ENCODE measurements at regions not wholly inside any gene's neighbourhood (a gene's known extent, or its start where the extent isn't known, plus 50 kb on each side); places are given as distances from the start of the nearest gene placed in this dataset.

DNA sequence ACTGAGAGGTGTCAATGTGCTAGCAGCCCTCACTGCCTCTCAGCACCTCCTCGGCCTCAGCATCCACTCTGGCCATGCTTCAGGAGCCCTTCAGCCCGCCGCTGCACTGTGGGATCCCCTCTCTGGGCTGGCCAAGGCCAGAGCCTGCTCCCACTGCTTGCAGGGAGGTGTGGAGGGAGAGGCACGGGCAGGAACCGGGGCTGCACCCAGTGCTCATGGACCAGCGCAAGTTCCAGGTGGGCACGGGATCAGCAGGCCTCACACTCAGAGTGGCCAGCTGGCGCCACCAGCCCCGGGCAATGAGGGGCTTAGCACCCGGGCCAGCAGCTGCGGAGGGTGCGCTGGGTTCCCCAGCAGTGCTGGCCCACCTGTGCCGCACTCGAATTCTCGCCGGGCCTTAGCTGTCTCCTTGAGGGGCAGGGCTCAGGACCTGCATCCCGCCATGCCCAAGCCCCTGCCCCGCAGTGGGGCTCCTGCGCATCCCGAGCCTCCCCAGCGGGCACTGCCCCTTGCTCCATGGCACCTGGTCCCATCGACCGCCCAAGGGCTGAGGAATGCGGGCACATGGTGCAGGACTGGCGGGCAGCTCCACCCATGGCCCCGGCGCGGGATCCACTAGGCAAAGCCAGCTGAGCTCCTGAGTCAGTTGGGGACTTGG lies 80.4 kb upstream of the MANEA start:
- DNase-seq (ENCODE audit: low read depth) = no peak
- TF ChIP-seq, protein P1, sequence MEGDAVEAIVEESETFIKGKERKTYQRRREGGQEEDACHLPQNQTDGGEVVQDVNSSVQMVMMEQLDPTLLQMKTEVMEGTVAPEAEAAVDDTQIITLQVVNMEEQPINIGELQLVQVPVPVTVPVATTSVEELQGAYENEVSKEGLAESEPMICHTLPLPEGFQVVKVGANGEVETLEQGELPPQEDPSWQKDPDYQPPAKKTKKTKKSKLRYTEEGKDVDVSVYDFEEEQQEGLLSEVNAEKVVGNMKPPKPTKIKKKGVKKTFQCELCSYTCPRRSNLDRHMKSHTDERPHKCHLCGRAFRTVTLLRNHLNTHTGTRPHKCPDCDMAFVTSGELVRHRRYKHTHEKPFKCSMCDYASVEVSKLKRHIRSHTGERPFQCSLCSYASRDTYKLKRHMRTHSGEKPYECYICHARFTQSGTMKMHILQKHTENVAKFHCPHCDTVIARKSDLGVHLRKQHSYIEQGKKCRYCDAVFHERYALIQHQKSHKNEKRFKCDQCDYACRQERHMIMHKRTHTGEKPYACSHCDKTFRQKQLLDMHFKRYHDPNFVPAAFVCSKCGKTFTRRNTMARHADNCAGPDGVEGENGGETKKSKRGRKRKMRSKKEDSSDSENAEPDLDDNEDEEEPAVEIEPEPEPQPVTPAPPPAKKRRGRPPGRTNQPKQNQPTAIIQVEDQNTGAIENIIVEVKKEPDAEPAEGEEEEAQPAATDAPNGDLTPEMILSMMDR (IDR thresholded peaks at IDR 0.05; ENCODE audit: insufficient read depth, low read depth, low read length, missing control alignments) = no peak
- H3K4me3 ChIP-seq (ENCODE audit: low read length) = no peak overlapping the region

DNA sequence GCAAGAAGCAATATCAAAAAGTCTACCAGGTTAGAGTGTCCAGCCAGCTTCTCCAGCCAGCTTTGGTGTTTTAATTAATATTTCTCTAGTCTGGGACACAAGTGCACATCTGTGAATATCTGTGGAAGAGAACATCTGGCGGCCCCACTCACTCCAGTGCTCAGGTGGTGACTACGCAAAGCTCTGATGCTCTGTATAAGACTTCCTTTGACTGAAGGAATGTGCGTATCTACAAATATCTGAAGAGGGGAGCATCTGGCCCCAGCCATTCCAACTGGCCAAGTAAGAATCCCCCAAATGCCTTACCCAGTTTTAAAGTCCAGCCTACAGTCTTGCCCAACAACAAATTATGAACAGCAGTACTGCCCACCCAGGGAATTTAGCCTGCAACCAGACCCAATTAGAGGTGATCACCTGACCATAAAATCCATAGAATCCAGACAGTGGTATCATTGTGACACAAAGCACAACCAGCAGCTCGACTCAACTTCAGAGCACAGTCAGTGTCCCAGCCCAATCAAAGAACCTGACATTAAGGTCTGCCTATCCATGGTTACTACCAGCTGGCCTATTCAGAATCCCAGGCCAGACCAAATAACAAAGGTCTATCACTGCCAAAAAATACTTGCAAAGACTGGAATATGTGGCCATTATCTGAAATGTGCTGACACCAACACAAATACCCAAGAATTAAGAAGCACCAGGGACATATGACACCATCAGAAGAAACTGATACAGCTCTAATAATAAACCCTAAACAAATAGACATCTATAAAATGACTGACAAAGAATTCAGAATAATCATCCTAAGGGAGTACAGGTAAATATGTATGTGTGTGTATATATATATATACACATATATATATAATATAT lies 76.1 kb upstream of the MANEA start:
- no peak overlapping the region for H3K4me3 ChIP-seq (ENCODE audit: low read length)
- DNase-seq (ENCODE audit: low read depth) = no peak
- TF ChIP-seq, protein P1 (IDR thresholded peaks at IDR 0.05; ENCODE audit: insufficient read depth, low read depth, low read length, missing control alignments) = no peak

DNA sequence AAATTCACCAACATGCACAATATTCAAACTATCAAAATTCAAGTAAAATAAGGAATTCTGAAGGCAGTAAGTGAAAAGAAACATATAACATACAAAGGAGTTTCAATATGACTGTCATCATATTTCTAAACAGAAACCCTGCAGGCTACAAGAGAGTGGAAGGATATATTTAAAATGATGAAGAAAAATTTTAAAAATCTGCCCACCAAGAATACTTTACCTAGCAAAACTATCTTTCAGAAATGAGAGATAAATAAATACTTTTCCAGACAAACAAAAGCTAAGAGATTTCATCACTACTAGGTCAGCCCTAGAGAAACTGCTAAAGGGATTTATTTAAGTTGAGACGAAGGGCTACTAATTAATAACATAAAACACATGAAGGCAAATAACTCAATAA lies 73.8 kb upstream of the MANEA start:
- no peak for DNase-seq (ENCODE audit: low read depth)
- TF ChIP-seq, protein P1 (IDR thresholded peaks at IDR 0.05; ENCODE audit: insufficient read depth, low read depth, low read length, missing control alignments) = no peak

DNA sequence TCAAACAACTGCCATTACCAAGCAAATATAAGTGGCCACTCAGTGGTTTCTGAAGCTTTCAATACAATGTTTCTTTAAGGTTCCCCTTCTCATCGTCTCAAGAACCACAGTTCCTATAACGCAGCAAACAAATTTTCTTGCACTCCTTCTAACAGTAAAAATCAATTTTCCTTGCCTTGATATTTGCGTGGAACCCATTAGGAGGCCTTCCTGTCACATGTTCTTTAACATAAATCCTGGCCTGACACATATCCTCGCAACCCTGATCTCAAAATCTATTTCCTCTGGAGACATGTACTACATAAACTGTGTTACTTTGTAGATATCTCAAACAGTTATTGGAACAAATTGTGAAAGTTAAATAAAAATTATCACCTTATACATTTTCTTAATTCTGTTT lies 65.9 kb upstream of the MANEA start:
- H3K4me3 ChIP-seq (ENCODE audit: low read length) = no peak overlapping the region
- TF ChIP-seq, protein P1 (IDR thresholded peaks at IDR 0.05; ENCODE audit: insufficient read depth, low read depth, low read length, missing control alignments) = no peak
- DNase-seq (ENCODE audit: low read depth) = no peak

More for the DNA sequence above, 73.8 kb upstream of the MANEA start:
- no peak overlapping the region for H3K4me3 ChIP-seq (ENCODE audit: low read length)

- TF ChIP-seq, protein P1 (IDR thresholded peaks at IDR 0.05; ENCODE audit: insufficient read depth, low read depth, low read length, missing control alignments) = no peak
- H3K4me3 ChIP-seq (ENCODE audit: low read length) = no peak overlapping the region
- peak; percentile 20 for DNase-seq (ENCODE audit: low read depth)
These were observed 61.4 kb upstream of the MANEA start for GRCh38 chr6:95515975-95516374.

DNA sequence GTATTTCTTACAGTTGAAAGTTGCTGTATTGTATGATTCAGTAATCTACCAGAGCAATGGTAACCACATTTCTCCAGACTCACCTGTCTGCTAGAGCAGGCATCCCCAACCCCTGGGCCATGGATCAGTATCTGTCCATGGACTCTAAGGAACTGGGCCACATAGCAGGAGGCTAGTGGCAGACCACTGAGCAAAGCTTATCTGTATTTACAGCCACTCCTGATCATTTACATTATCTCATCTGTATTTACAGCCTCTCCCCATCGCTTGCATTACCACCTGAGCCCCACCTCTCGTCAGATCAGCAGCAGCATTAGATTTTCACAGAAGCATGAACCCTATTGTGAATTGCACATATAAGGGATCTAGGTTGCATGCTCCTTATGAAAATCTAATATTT lies 60.3 kb upstream of the MANEA start:
- H3K4me3 ChIP-seq (ENCODE audit: low read length) = no peak overlapping the region
- DNase-seq (ENCODE audit: low read depth) = no peak
- TF ChIP-seq, protein P1 (IDR thresholded peaks at IDR 0.05; ENCODE audit: insufficient read depth, low read depth, low read length, missing control alignments) = no peak

All from epithelial cell of esophagus (primary cell).